T-helper 1 cell treated with Interleukin-12 subunit alpha and Interleukin-12 subunit beta and Interleukin-4 antibody, amounts not matched to agents 30 μg/mL and 1 μg/mL, for 36 hours (primary cell): ENCODE measurements at regions not wholly inside any gene's neighbourhood (a gene's known extent, or its start where the extent isn't known, plus 50 kb on each side); places are given as distances from the start of the nearest gene placed in this dataset.
"Not testable (repeated sequence)": the region's sequence is repeated elsewhere in the genome, so short reads cannot be mapped to it uniquely, and the experiment has no call there.

Experiments
- H3K27ac Mint-ChIP-seq: one replicate; pipeline ENCODE4 v1.8.0; 2021; ENCODE audit warnings: mild to moderate bottlenecking, mixed read lengths
- H3K27me3 Mint-ChIP-seq: one replicate; pipeline ENCODE4 v1.8.0; 2021; ENCODE audit warnings: low read depth, mixed read lengths
- H3K36me3 Mint-ChIP-seq: one replicate; pipeline ENCODE4 v1.8.0; 2021; ENCODE audit warnings: low read depth, mixed read lengths
- H3K4me1 Mint-ChIP-seq: one replicate; pipeline ENCODE4 v1.8.0; 2021; ENCODE audit warnings: low read depth, mixed read lengths
- H3K4me3 Mint-ChIP-seq: one replicate; pipeline ENCODE4 v1.8.0; 2021; ENCODE audit warnings: mild to moderate bottlenecking, moderate library complexity, mixed read lengths
- H3K9me3 Mint-ChIP-seq: one replicate; pipeline ENCODE4 v1.8.0; 2021; ENCODE audit warnings: mixed read lengths

- H3K27ac Mint-ChIP-seq: no peak overlapping the region
- no peak overlapping the region for H3K4me3 Mint-ChIP-seq
- H3K27me3 Mint-ChIP-seq: no peaks in the 10 kb centered on the region
- no peaks in the 10 kb centered on the region for H3K4me1 Mint-ChIP-seq
- H3K9me3 Mint-ChIP-seq: no peaks in the 10 kb centered on the region
- H3K36me3 Mint-ChIP-seq: no peaks in the 10 kb centered on the region
Measured at GRCh38 chr4:116688536-116688935, 396.8 kb downstream of the TRAM1L1 start.

GRCh38 chr4:116668190-116668589 lies 417.2 kb downstream of the TRAM1L1 start:
- Mint-ChIP-seq H3K4me1 (no peaks in the 10 kb centered on the region), H3K36me3 (no peaks in the 10 kb centered on the region), H3K4me3 (no peak overlapping the region), H3K27me3 (no peaks in the 10 kb centered on the region), H3K27ac (no peak overlapping the region), H3K9me3 (peaks cover under 1% of the 10 kb centered on the region)

GRCh38 chr4:116665716-116666115 lies 419.7 kb downstream of the TRAM1L1 start:
- Mint-ChIP-seq H3K9me3 (peaks cover 8% of the 10 kb centered on the region), H3K4me3 (no peak overlapping the region)

GRCh38 chr4:116664198-116664597 lies 421.2 kb downstream of the TRAM1L1 start:
- H3K27me3 Mint-ChIP-seq: no peaks in the 10 kb centered on the region
- no peak overlapping the region for H3K27ac Mint-ChIP-seq
- no peaks in the 10 kb centered on the region for H3K36me3 Mint-ChIP-seq
- no peaks in the 10 kb centered on the region for H3K4me1 Mint-ChIP-seq
- no peak overlapping the region for H3K4me3 Mint-ChIP-seq
- peaks cover 9% of the 10 kb centered on the region for H3K9me3 Mint-ChIP-seq

More at GRCh38 chr4:116665716-116666115, 419.7 kb downstream of the TRAM1L1 start:
- Mint-ChIP-seq H3K36me3 (no peaks in the 10 kb centered on the region), H3K4me1 (no peaks in the 10 kb centered on the region), H3K27ac (no peak overlapping the region), H3K27me3 (no peaks in the 10 kb centered on the region)

GRCh38 chr4:116639070-116639577 lies 446.3 kb downstream of the TRAM1L1 start:
- Mint-ChIP-seq H3K27me3 (no peaks in the 10 kb centered on the region), H3K4me3 (no peak overlapping the region), H3K4me1 (no peaks in the 10 kb centered on the region), H3K9me3 (no peaks in the 10 kb centered on the region), H3K36me3 (no peaks in the 10 kb centered on the region), H3K27ac (no peak overlapping the region)

- H3K4me3 Mint-ChIP-seq: no peak overlapping the region
- H3K36me3 Mint-ChIP-seq: no peaks in the 10 kb centered on the region
- no peaks in the 10 kb centered on the region for H3K9me3 Mint-ChIP-seq
- H3K4me1 Mint-ChIP-seq: no peaks in the 10 kb centered on the region
- no peaks in the 10 kb centered on the region for H3K27me3 Mint-ChIP-seq
- H3K27ac Mint-ChIP-seq: no peak overlapping the region
Measured at GRCh38 chr4:116638592-116638991, 446.8 kb downstream of the TRAM1L1 start.

GRCh38 chr4:116636917-116637316 lies 448.5 kb downstream of the TRAM1L1 start:
- Mint-ChIP-seq H3K4me1 (no peaks in the 10 kb centered on the region), H3K36me3 (no peaks in the 10 kb centered on the region), H3K9me3 (no peaks in the 10 kb centered on the region), H3K27ac (no peak overlapping the region), H3K27me3 (no peaks in the 10 kb centered on the region), H3K4me3 (no peak overlapping the region)

GRCh38 chr4:116632269-116632668 lies 453.1 kb downstream of the TRAM1L1 start:
- no peaks in the 10 kb centered on the region for H3K9me3 Mint-ChIP-seq
- H3K4me3 Mint-ChIP-seq: no peak overlapping the region
- no peaks in the 10 kb centered on the region for H3K36me3 Mint-ChIP-seq
- no peaks in the 10 kb centered on the region for H3K4me1 Mint-ChIP-seq
- no peak overlapping the region for H3K27ac Mint-ChIP-seq
- H3K27me3 Mint-ChIP-seq: no peaks in the 10 kb centered on the region

GRCh38 chr4:116628598-116628997 lies 456.8 kb downstream of the TRAM1L1 start:
- H3K36me3 Mint-ChIP-seq: no peaks in the 10 kb centered on the region
- H3K27ac Mint-ChIP-seq: no peak overlapping the region
- H3K4me1 Mint-ChIP-seq: no peaks in the 10 kb centered on the region
- no peaks in the 10 kb centered on the region for H3K9me3 Mint-ChIP-seq
- no peaks in the 10 kb centered on the region for H3K27me3 Mint-ChIP-seq
- no peak overlapping the region for H3K4me3 Mint-ChIP-seq

- no peaks in the 10 kb centered on the region for H3K27me3 Mint-ChIP-seq
- no peaks in the 10 kb centered on the region for H3K9me3 Mint-ChIP-seq
- H3K36me3 Mint-ChIP-seq: no peaks in the 10 kb centered on the region
- no peak overlapping the region for H3K27ac Mint-ChIP-seq
- H3K4me1 Mint-ChIP-seq: no peaks in the 10 kb centered on the region
- no peak overlapping the region for H3K4me3 Mint-ChIP-seq
Measured at GRCh38 chr4:116627545-116627944, 457.8 kb downstream of the TRAM1L1 start.

- not testable (repeated sequence) for H3K9me3 Mint-ChIP-seq, H3K4me3 Mint-ChIP-seq, H3K4me1 Mint-ChIP-seq, H3K27ac Mint-ChIP-seq, H3K27me3 Mint-ChIP-seq, H3K36me3 Mint-ChIP-seq
Measured at GRCh38 chr4:116619508-116619907, 465.9 kb downstream of the TRAM1L1 start.

GRCh38 chr4:116618638-116619037 lies 466.7 kb downstream of the TRAM1L1 start:
- Mint-ChIP-seq H3K27me3 (no peaks in the 10 kb centered on the region), H3K27ac (no peak overlapping the region), H3K36me3 (no peaks in the 10 kb centered on the region), H3K9me3 (no peaks in the 10 kb centered on the region), H3K4me3 (no peak overlapping the region), H3K4me1 (no peaks in the 10 kb centered on the region)

GRCh38 chr4:116603096-116603495 lies 482.3 kb downstream of the TRAM1L1 start:
- Mint-ChIP-seq H3K4me1 (no peaks in the 10 kb centered on the region), H3K27me3 (no peaks in the 10 kb centered on the region), H3K9me3 (no peaks in the 10 kb centered on the region), H3K36me3 (no peaks in the 10 kb centered on the region), H3K27ac (no peak overlapping the region), H3K4me3 (no peak overlapping the region)

GRCh38 chr4:116599859-116600258 lies 485.5 kb downstream of the TRAM1L1 start:
- no peaks in the 10 kb centered on the region for H3K27me3 Mint-ChIP-seq

GRCh38 chr4:116598980-116599789 lies 486.2 kb downstream of the TRAM1L1 start:
- H3K4me1 Mint-ChIP-seq: no peaks in the 10 kb centered on the region
- H3K27ac Mint-ChIP-seq: no peak overlapping the region
- H3K9me3 Mint-ChIP-seq: no peaks in the 10 kb centered on the region
- no peak overlapping the region for H3K4me3 Mint-ChIP-seq
- H3K27me3 Mint-ChIP-seq: no peaks in the 10 kb centered on the region
- no peaks in the 10 kb centered on the region for H3K36me3 Mint-ChIP-seq

More at GRCh38 chr4:116599859-116600258, 485.5 kb downstream of the TRAM1L1 start:
- no peaks in the 10 kb centered on the region for H3K4me1 Mint-ChIP-seq
- no peak overlapping the region for H3K4me3 Mint-ChIP-seq
- H3K27ac Mint-ChIP-seq: no peak overlapping the region
- H3K9me3 Mint-ChIP-seq: no peaks in the 10 kb centered on the region
- no peaks in the 10 kb centered on the region for H3K36me3 Mint-ChIP-seq
